Activated B cell treated with CpG ODN at 0.5 μM for 24 hours (primary cell): ENCODE measurements at regions not wholly inside any gene's neighbourhood (a gene's known extent, or its start where the extent isn't known, plus 50 kb on each side); places are given as distances from the start of the nearest gene placed in this dataset.

Source experiments
- ATAC-seq: fragments of 200-7000 bp; cut with Tn5 transposase; one replicate; pipeline ENCODE4 v1.10.0; 2021; ENCODE audit warnings: low read depth, mild to moderate bottlenecking, moderate library complexity
- CTCF ChIA-PET: fragments of 350-600 bp; sonication (Branson Sonifier 250); formaldehyde crosslinking; loops from one replicate; lab custom pipeline; 2021; ENCODE audit warnings: antibody characterized with exemption; lab: Charles Lee
- POLR2A ChIA-PET: fragments of 350-600 bp; sonication (Branson Sonifier 250); formaldehyde crosslinking; loops from one replicate; lab custom pipeline; 2021; ENCODE audit warnings: antibody characterized with exemption; lab: Charles Lee
- DNase-seq: peaks from one replicate; pipeline ENCODE4 v3.0.0; 2022
- H3K27ac Mint-ChIP-seq: one replicate; pipeline ENCODE4 v1.8.0; 2020; ENCODE audit warnings: mixed read lengths
- H3K27me3 Mint-ChIP-seq: one replicate; pipeline ENCODE4 v1.8.0; 2021; ENCODE audit warnings: mixed read lengths
- H3K36me3 Mint-ChIP-seq: one replicate; pipeline ENCODE4 v1.8.0; 2021; ENCODE audit warnings: low read depth, mixed read lengths
- H3K4me1 Mint-ChIP-seq: one replicate; pipeline ENCODE4 v1.8.0; 2021; ENCODE audit warnings: mixed read lengths
- H3K4me3 Mint-ChIP-seq: one replicate; pipeline ENCODE4 v1.8.0; 2020; ENCODE audit warnings: mild to moderate bottlenecking, mixed read lengths
- H3K9me3 Mint-ChIP-seq: one replicate; pipeline ENCODE4 v1.8.0; 2020; ENCODE audit warnings: mixed read lengths
- CTCF ChIP-seq: fragments of 200-600 bp; IDR thresholded peaks from one replicate; pipeline ENCODE4 v1.8.0; 2022; ENCODE audit warnings: antibody characterized with exemption, mild to moderate bottlenecking
- intact Hi-C: fragments of 100-400 bp; cut with micrococcal nuclease; formaldehyde crosslinking; loops from one replicate; pipeline ENCODE4 v1.15.1; 2024

GRCh38 chr2:164127971-164128527 lies 392.2 kb upstream of the FIGN start:
- no peaks in the 10 kb centered on the region for H3K9me3 Mint-ChIP-seq
- no peak for DNase-seq

GRCh38 chr2:164126960-164127660 lies 391.3 kb upstream of the FIGN start:
- H3K27ac Mint-ChIP-seq: no peak overlapping the region
- H3K36me3 Mint-ChIP-seq: no peaks in the 10 kb centered on the region
- ChIA-PET CTCF (no interaction called here), POLR2A (no interaction called here)
- DNase-seq: no peak
- intact Hi-C loops: no loop called here
- no peaks in the 10 kb centered on the region for H3K27me3 Mint-ChIP-seq
- H3K4me1 Mint-ChIP-seq: no peaks in the 10 kb centered on the region
- no peak for ATAC-seq
- TF ChIP-seq CTCF: no peak
- no peaks in the 10 kb centered on the region for H3K9me3 Mint-ChIP-seq
- H3K4me3 Mint-ChIP-seq: no peak overlapping the region

More at GRCh38 chr2:164127971-164128527, 392.2 kb upstream of the FIGN start:
- no peak for TF ChIP-seq CTCF
- no peak overlapping the region for H3K27ac Mint-ChIP-seq
- no peaks in the 10 kb centered on the region for H3K4me1 Mint-ChIP-seq
- no peak overlapping the region for H3K4me3 Mint-ChIP-seq
- no peaks in the 10 kb centered on the region for H3K27me3 Mint-ChIP-seq
- intact Hi-C loops: no loop called here
- H3K36me3 Mint-ChIP-seq: no peaks in the 10 kb centered on the region
- ATAC-seq: no peak
- CTCF ChIA-PET: no interaction called here
- POLR2A ChIA-PET: no interaction called here

- Mint-ChIP-seq H3K4me1 (no peaks in the 10 kb centered on the region), H3K36me3 (no peaks in the 10 kb centered on the region), H3K9me3 (no peaks in the 10 kb centered on the region), H3K4me3 (no peak overlapping the region), H3K27ac (no peak overlapping the region), H3K27me3 (no peaks in the 10 kb centered on the region)
- CTCF ChIA-PET: no interaction called here
- POLR2A ChIA-PET: no interaction called here
- no peak for TF ChIP-seq CTCF
- no peak for ATAC-seq
- intact Hi-C loops: no loop called here
- DNase-seq: no peak
Observed at GRCh38 chr2:164115806-164116205, 380.0 kb upstream of the FIGN start.

- POLR2A ChIA-PET: no interaction called here
- Mint-ChIP-seq H3K36me3 (no peaks in the 10 kb centered on the region), H3K27me3 (no peaks in the 10 kb centered on the region), H3K9me3 (no peaks in the 10 kb centered on the region), H3K27ac (no peak overlapping the region), H3K4me1 (no peaks in the 10 kb centered on the region), H3K4me3 (no peak overlapping the region)
- CTCF ChIA-PET: no interaction called here
- ATAC-seq (no peak), DNase-seq (no peak)
- TF ChIP-seq CTCF: no peak
- intact Hi-C loops: no loop called here
Observed at GRCh38 chr2:164114937-164115336, 379.1 kb upstream of the FIGN start.

- ChIA-PET CTCF (no interaction called here), POLR2A (no interaction called here)
- Mint-ChIP-seq H3K4me1 (no peaks in the 10 kb centered on the region), H3K36me3 (no peaks in the 10 kb centered on the region), H3K4me3 (no peak overlapping the region), H3K9me3 (no peaks in the 10 kb centered on the region), H3K27ac (no peak overlapping the region), H3K27me3 (no peaks in the 10 kb centered on the region)
- no peak for TF ChIP-seq CTCF
- ATAC-seq (no peak), DNase-seq (no peak)
- intact Hi-C loops: no loop called here
Observed at GRCh38 chr2:164112105-164112504, 376.3 kb upstream of the FIGN start.
